ENCODE measurements at regions not wholly inside any gene's neighbourhood (a gene's known extent, or its start where the extent isn't known, plus 50 kb on each side); places are given as distances from the start of the nearest gene placed in this dataset.

GRCh38 chr7:26052706-26053105 lies 99.3 kb upstream of the NFE2L3 start:
- Histone ChIP-seq H3K4me3 (no peak overlapping the region), H3K4me1 (no peaks in the 10 kb centered on the region), H3K27me3 (no peaks in the 10 kb centered on the region), H3K36me3 (ENCODE audit: low read depth, missing control alignments) (no peaks in the 10 kb centered on the region), H3K9me3 (no peaks in the 10 kb centered on the region), H3K27ac (no peak overlapping the region)
- TF ChIP-seq POLR2A (IDR thresholded peaks at IDR 0.05) (no peak), CTCF (IDR thresholded peaks at IDR 0.05) (no peak)
- no peak for DNase-seq
- intact Hi-C loops (cut with DNase I; ENCODE audit: low total_unique reads), result no loop called here

DNA sequence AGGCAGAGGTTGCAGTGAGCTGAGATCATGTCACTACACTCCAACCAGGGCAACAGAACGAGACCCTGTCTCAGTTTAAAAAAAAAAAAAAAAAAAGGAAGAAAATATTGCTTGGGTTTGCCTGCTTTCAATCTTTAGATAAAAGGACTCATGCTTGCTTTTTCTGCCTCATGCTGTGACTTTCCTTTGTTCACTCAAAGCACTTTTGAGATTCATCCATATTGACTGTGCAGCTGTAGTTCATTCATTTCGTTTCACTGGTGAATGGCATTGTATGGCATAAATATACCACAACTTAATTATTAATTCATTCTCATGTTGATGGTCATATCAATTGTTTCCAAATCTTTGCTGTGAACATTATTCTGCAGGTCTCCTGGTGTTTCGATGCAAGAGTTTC lies 97.6 kb upstream of the NFE2L3 start:
- TF ChIP-seq CTCF (IDR thresholded peaks at IDR 0.05) (no peak), POLR2A (IDR thresholded peaks at IDR 0.05) (no peak)
- WGBS, 2 donors, result 85% methylated on average over 3 of the region's 3 CpGs
- Histone ChIP-seq H3K4me1 (no peaks in the 10 kb centered on the region), H3K27ac (no peak overlapping the region), H3K27me3 (no peaks in the 10 kb centered on the region), H3K4me3 (no peak overlapping the region), H3K9me3 (no peaks in the 10 kb centered on the region), H3K36me3 (ENCODE audit: low read depth, missing control alignments) (no peaks in the 10 kb centered on the region)
- DNase-seq, result no peak
- intact Hi-C loops (cut with DNase I; ENCODE audit: low total_unique reads), result no loop called here

GRCh38 chr7:26055241-26055640 lies 96.8 kb upstream of the NFE2L3 start:
- intact Hi-C loops (cut with DNase I; ENCODE audit: low total_unique reads), result no loop called here

DNA sequence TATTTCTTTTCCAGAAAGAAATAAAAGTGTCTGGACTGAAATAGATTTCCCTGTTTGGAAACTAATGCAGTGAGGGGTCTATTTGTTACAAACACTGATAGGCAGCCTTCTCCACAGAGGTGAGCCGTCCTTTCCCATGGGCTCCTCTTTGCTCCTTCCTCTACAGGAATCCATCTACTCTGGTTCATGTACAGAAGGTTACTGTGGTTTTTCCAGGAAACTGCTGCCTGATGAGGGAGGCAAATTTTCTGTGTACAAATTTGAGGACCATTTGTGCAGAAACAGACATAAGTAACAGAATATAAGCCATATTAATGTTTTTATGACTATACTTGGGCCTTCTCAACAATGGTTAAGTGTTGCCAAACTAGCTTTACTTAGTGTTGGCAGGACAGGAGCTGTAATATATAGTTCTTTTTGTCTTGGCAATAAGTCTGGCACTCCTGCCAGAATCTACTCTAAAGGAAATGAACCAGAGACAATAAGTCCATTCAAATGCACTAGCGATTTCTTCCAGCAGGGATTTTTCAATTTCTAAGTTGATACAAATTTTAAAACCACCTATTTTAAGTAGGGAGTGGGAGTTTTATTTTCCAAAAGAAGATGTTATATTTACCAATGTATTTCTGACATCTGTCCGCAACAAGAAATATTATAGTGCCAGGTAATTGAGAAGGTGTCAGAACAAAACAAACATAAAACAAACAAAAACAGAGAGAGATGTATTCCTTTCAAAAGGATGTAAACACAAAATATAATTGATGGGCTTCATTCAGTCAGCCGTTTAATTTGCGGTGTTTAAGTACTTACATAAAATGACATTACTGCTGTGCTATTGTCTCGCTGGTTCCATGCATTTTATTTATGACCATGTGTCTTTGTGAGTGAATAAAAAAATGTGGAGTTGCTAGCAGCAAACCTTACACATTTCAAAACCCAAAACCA lies 91.0 kb upstream of the NFE2L3 start:
- no peak for TF ChIP-seq POLR2A (IDR thresholded peaks at IDR 0.05)
- no peak for TF ChIP-seq CTCF (IDR thresholded peaks at IDR 0.05)
- Histone ChIP-seq H3K27ac (no peak overlapping the region), H3K4me3 (no peak overlapping the region), H3K36me3 (ENCODE audit: low read depth, missing control alignments) (no peaks in the 10 kb centered on the region), H3K9me3 (no peaks in the 10 kb centered on the region), H3K4me1 (peaks cover 4% of the 10 kb centered on the region), H3K27me3 (no peaks in the 10 kb centered on the region)
- DNase-seq, result no peak
- intact Hi-C loops (cut with DNase I; ENCODE audit: low total_unique reads), result loop anchor here (5.0 kb wide), 1 partner anchor 169 kb away; no protein-coding TSS in a partner anchor
- WGBS, 2 donors, result 52 to 56% methylated on average over 6 of the region's 6 CpGs

More at GRCh38 chr7:26055241-26055640, 96.8 kb upstream of the NFE2L3 start:
- WGBS, 2 donors, result 85 to 86% methylated on average over 3 of the region's 3 CpGs
- H3K27me3 ChIP-seq, result no peaks in the 10 kb centered on the region
- H3K36me3 ChIP-seq (ENCODE audit: low read depth, missing control alignments), result no peaks in the 10 kb centered on the region
- no peaks in the 10 kb centered on the region for H3K9me3 ChIP-seq
- TF ChIP-seq CTCF (IDR thresholded peaks at IDR 0.05) (no peak), POLR2A (IDR thresholded peaks at IDR 0.05) (no peak)
- no peak for DNase-seq
- no peak overlapping the region for H3K4me3 ChIP-seq
- no peak overlapping the region for H3K27ac ChIP-seq
- no peaks in the 10 kb centered on the region for H3K4me1 ChIP-seq

All from testis (tissue), 2 donors.